ENCODE measurements at regions not wholly inside any gene's neighbourhood (a gene's known extent, or its start where the extent isn't known, plus 50 kb on each side); places are given as distances from the start of the nearest gene placed in this dataset.

- no peak for TF ChIP-seq CTCF (IDR thresholded peaks at IDR 0.05; ENCODE audit: low read depth, low read length)
- TF ChIP-seq POLR2A (IDR thresholded peaks at IDR 0.05; ENCODE audit: extremely low read depth, insufficient read length) = no peak
- TF ChIP-seq MYC (IDR thresholded peaks at IDR 0.05; ENCODE audit: low read depth, low read length) = no peak
These were observed 170.3 kb upstream of the SETBP1 start for GRCh38 chr18:44510390-44510789.
